ENCODE measurements at regions not wholly inside any gene's neighbourhood (a gene's known extent, or its start where the extent isn't known, plus 50 kb on each side); places are given as distances from the start of the nearest gene placed in this dataset.

GRCh38 chr20:22758815-22759214 is 174.4 kb upstream of the FOXA2 start:
- Histone ChIP-seq H3K27me3 (no peaks in the 10 kb centered on the region), H3K27ac (replicated peaks in 1 of 4) (no peak overlapping the region), H3K4me1 (peaks cover 9 to 15% (median 9%) of the 10 kb centered on the region in 4 donors), H3K9me3 (no peaks in the 10 kb centered on the region), H3K36me3 (no peaks in the 10 kb centered on the region), H3K4me3 (no peak overlapping the region)
- 74% methylated on average over 3 of the region's 3 CpGs for WGBS
- TF ChIP-seq POLR2A (IDR thresholded peaks at IDR 0.05; ENCODE audit: low read depth) (no peak), POLR2AphosphoS5 (IDR thresholded peaks at IDR 0.05) (no peak), EP300 (IDR thresholded peaks at IDR 0.05) (no peak), CTCF (IDR thresholded peaks at IDR 0.05) (no peak)
- no peak for DNase-seq (ENCODE audit: extremely low spot score)
- intact Hi-C loops (cut with DNase I), result no loop called here

GRCh38 chr20:22762576-22763256 is 178.3 kb upstream of the FOXA2 start:
- intact Hi-C loops (cut with DNase I), result no loop called here
- Histone ChIP-seq H3K4me1 (peaks cover 9 to 25% (median 12%) of the 10 kb centered on the region in 4 donors), H3K27me3 (peaks cover 0 to 16% (median 0%) of the 10 kb centered on the region in 4 donors), H3K27ac (replicated peaks in 1 of 4) (peak overlapping the region; percentile 23 to 62 (median 43)), H3K4me3 (no peak overlapping the region), H3K36me3 (no peaks in the 10 kb centered on the region), H3K9me3 (no peaks in the 10 kb centered on the region)
- no peak for TF ChIP-seq CTCF (IDR thresholded peaks at IDR 0.05)
- no peak for TF ChIP-seq EP300 (IDR thresholded peaks at IDR 0.05)
- no peak for TF ChIP-seq POLR2A (IDR thresholded peaks at IDR 0.05; ENCODE audit: low read depth)
- TF ChIP-seq POLR2AphosphoS5 (IDR thresholded peaks at IDR 0.05), result no peak
- DNase-seq (ENCODE audit: extremely low spot score), result no peak
- WGBS, result 64% methylated on average over 6 of the region's 6 CpGs

GRCh38 chr20:22763257-22763906 is 179.0 kb upstream of the FOXA2 start:
- DNase-seq (ENCODE audit: extremely low spot score), result no peak
- Histone ChIP-seq H3K4me3 (no peak overlapping the region), H3K27me3 (peaks cover 0 to 23% (median 0%) of the 10 kb centered on the region in 4 donors), H3K27ac (replicated peaks in 1 of 4) (peak overlapping the region; percentile 23 to 62 (median 43)), H3K36me3 (no peaks in the 10 kb centered on the region), H3K4me1 (peaks cover 9 to 25% (median 12%) of the 10 kb centered on the region in 4 donors), H3K9me3 (no peaks in the 10 kb centered on the region)
- TF ChIP-seq CTCF (IDR thresholded peaks at IDR 0.05) (no peak), POLR2AphosphoS5 (IDR thresholded peaks at IDR 0.05) (peak in 1 of 2 donors; percentile 21)
- 54% methylated on average over 9 of the region's 9 CpGs for WGBS
- intact Hi-C loops (cut with DNase I), result no loop called here

- Histone ChIP-seq H3K36me3 (no peaks in the 10 kb centered on the region), H3K4me1 (peaks cover 0 to 13% (median 6%) of the 10 kb centered on the region in 4 donors), H3K27me3 (peaks cover 0 to 28% (median 0%) of the 10 kb centered on the region in 4 donors), H3K9me3 (no peaks in the 10 kb centered on the region), H3K4me3 (no peak overlapping the region), H3K27ac (replicated peaks in 1 of 4) (no peak overlapping the region)
- intact Hi-C loops (cut with DNase I), result no loop called here
- no peak for DNase-seq (ENCODE audit: extremely low spot score)
- no peak for TF ChIP-seq EP300 (IDR thresholded peaks at IDR 0.05)
- TF ChIP-seq CTCF (IDR thresholded peaks at IDR 0.05), result no peak
- TF ChIP-seq POLR2AphosphoS5 (IDR thresholded peaks at IDR 0.05), result no peak
- no peak for TF ChIP-seq POLR2A (IDR thresholded peaks at IDR 0.05; ENCODE audit: low read depth)
- WGBS, result 68% methylated on average over 11 of the region's 11 CpGs
These were observed 184.2 kb upstream of the FOXA2 start for GRCh38 chr20:22768266-22769178.
